Osteoblast (primary cell): ENCODE measurements at regions not wholly inside any gene's neighbourhood (a gene's known extent, or its start where the extent isn't known, plus 50 kb on each side); places are given as distances from the start of the nearest gene placed in this dataset.

Experiments used
- DNase-seq: peaks from one replicate; pipeline ENCODE4 v3.0.0; 2011; ENCODE audit warnings: low spot score, mixed read lengths; ENCODE audit not compliant: insufficient read length; ENCODE audit errors: missing footprints
- H2AFZ ChIP-seq: 2 replicates; pipeline ENCODE4 v1.6.0; 2011; ENCODE audit warnings: mild to moderate bottlenecking, low read length
- H3K27ac ChIP-seq: 2 replicates; pipeline ENCODE4 v1.5.1; 2011; ENCODE audit warnings: mild to moderate bottlenecking, low read depth, low read length, moderate library complexity
- H3K27me3 ChIP-seq: 2 replicates; pipeline ENCODE4 v1.6.0; 2012; ENCODE audit warnings: mild to moderate bottlenecking, control low read depth, inconsistent platforms, low read length, moderate library complexity; ENCODE audit not compliant: insufficient read depth
- H3K36me3 ChIP-seq: 2 replicates; pipeline ENCODE4 v1.5.1; 2011; ENCODE audit warnings: mild to moderate bottlenecking, low read length, control low read depth, moderate library complexity; ENCODE audit not compliant: insufficient read depth
- H3K4me1 ChIP-seq: 2 replicates; pipeline ENCODE4 v1.5.1; 2011; ENCODE audit warnings: mild to moderate bottlenecking, low read length, control low read depth, moderate library complexity; ENCODE audit not compliant: insufficient read depth
- H3K4me2 ChIP-seq: 2 replicates; pipeline ENCODE4 v1.6.0; 2011; ENCODE audit warnings: mild to moderate bottlenecking, low read length; ENCODE audit not compliant: insufficient read depth
- H3K4me3 ChIP-seq: fragments of 200-600 bp; sonication (generic); 3 replicates; pipeline ENCODE4 v1.5.1; 2012; ENCODE audit warnings: mild to moderate bottlenecking, low read length, inconsistent platforms; ENCODE audit not compliant: insufficient read depth
- H3K79me2 ChIP-seq: 2 replicates; pipeline ENCODE4 v1.6.0; 2012; ENCODE audit warnings: mild to moderate bottlenecking, low read length, control low read depth, inconsistent platforms; ENCODE audit not compliant: insufficient read depth
- H3K9me3 ChIP-seq: 2 replicates; pipeline ENCODE4 v1.5.1; 2011; ENCODE audit warnings: low read depth, low read length, control low read depth
- H4K20me1 ChIP-seq: 2 replicates; pipeline ENCODE4 v1.6.0; 2012; ENCODE audit warnings: mild to moderate bottlenecking, low read length, control low read depth; ENCODE audit not compliant: insufficient read depth
- TF ChIP-seq, protein P1 (sequence below): IDR thresholded peaks from 2 replicates; pipeline ENCODE4 v1.5.1; 2011; ENCODE audit warnings: mild to moderate bottlenecking, low read depth, low read length, moderate library complexity; ENCODE audit errors: extremely low read depth

DNA sequence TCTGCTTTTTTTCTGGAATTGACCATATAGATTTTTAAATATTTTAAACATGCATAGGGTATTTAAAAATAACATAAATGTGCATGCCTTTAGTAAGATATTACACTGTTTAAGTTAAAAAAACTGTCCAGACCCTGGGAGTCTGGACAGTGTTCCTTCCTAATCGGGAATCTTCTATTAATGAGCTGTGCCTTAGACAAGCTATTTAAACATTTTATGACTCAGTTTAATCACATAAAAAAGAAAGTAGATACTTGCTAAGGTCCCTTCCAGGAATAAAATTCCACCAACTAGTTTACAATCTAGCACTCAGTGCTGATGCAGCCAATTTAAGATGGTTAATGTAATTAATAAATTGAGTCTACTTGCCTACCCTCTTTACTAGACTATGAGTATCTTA, 140.4 kb upstream of the DPH6 start:
- Histone ChIP-seq H4K20me1 (no peaks in the 10 kb centered on the region), H3K4me1 (peaks cover 13% of the 10 kb centered on the region), H3K27me3 (no peaks in the 10 kb centered on the region), H3K9me3 (no peaks in the 10 kb centered on the region), H3K4me3 (no peak overlapping the region), H3K4me2 (no peak overlapping the region), H3K79me2 (no peaks in the 10 kb centered on the region), H2AFZ (no peak overlapping the region), H3K27ac (no peak overlapping the region), H3K36me3 (no peaks in the 10 kb centered on the region)
- no peak for DNase-seq
- TF ChIP-seq, protein P1, sequence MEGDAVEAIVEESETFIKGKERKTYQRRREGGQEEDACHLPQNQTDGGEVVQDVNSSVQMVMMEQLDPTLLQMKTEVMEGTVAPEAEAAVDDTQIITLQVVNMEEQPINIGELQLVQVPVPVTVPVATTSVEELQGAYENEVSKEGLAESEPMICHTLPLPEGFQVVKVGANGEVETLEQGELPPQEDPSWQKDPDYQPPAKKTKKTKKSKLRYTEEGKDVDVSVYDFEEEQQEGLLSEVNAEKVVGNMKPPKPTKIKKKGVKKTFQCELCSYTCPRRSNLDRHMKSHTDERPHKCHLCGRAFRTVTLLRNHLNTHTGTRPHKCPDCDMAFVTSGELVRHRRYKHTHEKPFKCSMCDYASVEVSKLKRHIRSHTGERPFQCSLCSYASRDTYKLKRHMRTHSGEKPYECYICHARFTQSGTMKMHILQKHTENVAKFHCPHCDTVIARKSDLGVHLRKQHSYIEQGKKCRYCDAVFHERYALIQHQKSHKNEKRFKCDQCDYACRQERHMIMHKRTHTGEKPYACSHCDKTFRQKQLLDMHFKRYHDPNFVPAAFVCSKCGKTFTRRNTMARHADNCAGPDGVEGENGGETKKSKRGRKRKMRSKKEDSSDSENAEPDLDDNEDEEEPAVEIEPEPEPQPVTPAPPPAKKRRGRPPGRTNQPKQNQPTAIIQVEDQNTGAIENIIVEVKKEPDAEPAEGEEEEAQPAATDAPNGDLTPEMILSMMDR, result no peak

DNA sequence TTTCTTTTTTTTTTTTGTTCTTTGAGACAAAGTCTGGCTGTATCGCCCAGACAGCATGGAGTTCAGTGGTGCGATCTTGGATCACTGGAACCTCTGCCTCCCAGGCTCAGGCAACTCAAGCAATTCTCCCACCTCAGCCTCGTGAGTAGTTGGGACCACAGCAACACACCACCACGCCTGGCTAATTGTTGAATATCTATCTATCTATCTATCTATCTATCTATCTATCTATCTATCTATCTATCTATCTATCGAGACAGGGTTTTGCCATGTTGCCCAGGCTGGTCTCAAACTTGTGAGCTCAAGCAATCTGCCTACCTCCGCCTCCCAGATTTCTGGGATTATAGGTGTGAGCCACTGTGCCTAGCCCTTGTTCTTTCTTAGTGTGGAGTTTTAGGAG, 143.3 kb upstream of the DPH6 start:
- no peaks in the 10 kb centered on the region for H3K36me3 ChIP-seq
- peaks cover 40% of the 10 kb centered on the region for H3K4me1 ChIP-seq
- H2AFZ ChIP-seq, result no peak overlapping the region
- H4K20me1 ChIP-seq, result no peaks in the 10 kb centered on the region
- H3K27me3 ChIP-seq, result no peaks in the 10 kb centered on the region
- H3K27ac ChIP-seq, result no peak overlapping the region
- no peak overlapping the region for H3K4me2 ChIP-seq
- H3K4me3 ChIP-seq, result no peak overlapping the region
- H3K9me3 ChIP-seq, result no peaks in the 10 kb centered on the region
- DNase-seq, result no peak
- H3K79me2 ChIP-seq, result no peaks in the 10 kb centered on the region
- TF ChIP-seq, protein P1, result no peak

DNA sequence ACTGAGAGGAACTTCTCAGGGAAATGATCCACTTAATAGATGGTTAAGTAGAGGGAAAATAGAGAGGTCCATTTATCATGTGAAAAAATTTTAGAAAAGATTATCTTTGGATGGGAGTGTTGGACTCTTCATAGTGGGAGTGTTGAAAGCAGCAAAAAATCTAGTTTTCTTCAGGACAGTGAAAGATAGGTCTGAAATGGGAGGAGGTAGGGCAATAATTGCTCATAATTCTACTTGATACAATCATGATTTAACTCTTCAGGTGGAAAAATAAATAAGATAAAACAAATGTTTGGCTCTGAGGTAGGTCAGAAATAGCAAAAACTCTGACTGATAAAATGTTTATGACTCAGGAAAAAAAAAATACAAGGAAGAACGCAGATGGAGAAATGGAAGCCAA, 144.1 kb upstream of the DPH6 start:
- TF ChIP-seq, protein P1, result no peak
- Histone ChIP-seq H3K27me3 (no peaks in the 10 kb centered on the region), H3K27ac (peak overlapping the region; percentile 36), H3K4me3 (no peak overlapping the region), H4K20me1 (no peaks in the 10 kb centered on the region), H3K79me2 (no peaks in the 10 kb centered on the region), H3K4me2 (no peak overlapping the region), H3K4me1 (peaks cover 40% of the 10 kb centered on the region), H2AFZ (no peak overlapping the region), H3K36me3 (no peaks in the 10 kb centered on the region), H3K9me3 (no peaks in the 10 kb centered on the region)
- no peak for DNase-seq

DNA sequence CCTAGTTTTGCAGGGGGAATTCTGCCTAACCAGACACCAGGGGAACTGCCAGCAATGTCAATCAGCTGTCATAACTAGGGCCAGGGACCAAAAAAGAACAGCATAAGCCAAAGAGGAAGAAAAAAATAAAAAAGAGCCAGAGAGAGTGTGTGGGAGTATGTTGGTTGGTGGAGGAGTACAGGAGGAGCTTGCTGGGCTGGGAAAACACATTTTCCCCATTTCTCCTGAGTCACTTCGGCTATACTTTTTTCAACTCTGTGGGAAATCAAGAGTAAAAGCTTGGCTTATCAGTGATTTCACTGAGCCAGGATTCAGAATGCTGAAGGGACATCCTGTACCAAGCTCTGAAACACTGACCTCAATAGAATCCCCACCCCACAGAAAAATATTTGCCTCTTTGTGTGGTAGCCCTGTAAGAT, 144.7 kb upstream of the DPH6 start:
- Histone ChIP-seq H3K79me2 (no peaks in the 10 kb centered on the region), H3K27ac (peak overlapping the region; percentile 36), H2AFZ (peak overlapping the region; percentile 28), H3K4me2 (peak overlapping the region; percentile 53), H3K4me1 (peaks cover 40% of the 10 kb centered on the region), H3K9me3 (no peaks in the 10 kb centered on the region), H3K27me3 (no peaks in the 10 kb centered on the region), H3K4me3 (no peak overlapping the region), H3K36me3 (no peaks in the 10 kb centered on the region), H4K20me1 (no peaks in the 10 kb centered on the region)
- DNase-seq, result no peak
- TF ChIP-seq, protein P1, result no peak
